Esophagus muscularis mucosa (tissue), 4 donors: ENCODE measurements at regions not wholly inside any gene's neighbourhood (a gene's known extent, or its start where the extent isn't known, plus 50 kb on each side); places are given as distances from the start of the nearest gene placed in this dataset.

Experiments used
- DNase-seq: peaks from one replicate; pipeline ENCODE4 v3.0.0-alpha.2; 2017; ENCODE audit errors: extremely low spot score
- H3K27ac ChIP-seq, 4 donors: fragments of 200-600 bp; sonication (generic); replicated peaks in 1 of 4; 1 replicate in 3 of 4; 2 replicates in 1 of 4; pipeline ENCODE4 v1.5.1; 2016 to 2019; ENCODE audit warnings: mild to moderate bottlenecking in 1 of 4
- H3K27me3 ChIP-seq, 4 donors: fragments of 200-600 bp; sonication (generic); one replicate each; pipeline versions ENCODE4 v1.5.1 to v1.6.0; 2016 to 2019
- H3K36me3 ChIP-seq, 4 donors: fragments of 200-600 bp; sonication (generic); one replicate each; pipeline ENCODE4 v1.5.1; 2016 to 2019
- H3K4me1 ChIP-seq, 4 donors: fragments of 200-600 bp; sonication (generic); one replicate each; pipeline ENCODE4 v1.5.1; 2016 to 2019
- H3K4me3 ChIP-seq, 4 donors: fragments of 200-600 bp; sonication (generic); 1 replicate in 2 of 4; 2 replicates in 2 of 4; pipeline ENCODE4 v1.5.1; 2016 to 2019; ENCODE audit warnings: mild to moderate bottlenecking in 4 of 4, moderate library complexity in 1 of 4
- H3K9me3 ChIP-seq, 4 donors: fragments of 200-600 bp; sonication (generic); 1 replicate in 3 of 4; 2 replicates in 1 of 4; pipeline ENCODE4 v1.5.1; 2016 to 2019
- CTCF ChIP-seq, 3 experiments: fragments of 200-600 bp in 2 of 3; fragments of 450-650 bp in 1 of 3; sonication (generic) in 2 of 3; IDR thresholded peaks; one replicate each; pipeline ENCODE4 v1.5.1; 2017 to 2019; ENCODE audit warnings: antibody characterized with exemption in 3 of 3, mild to moderate bottlenecking in 2 of 3, moderate library complexity in 1 of 3
- EP300 ChIP-seq: sonication (generic); formaldehyde crosslinking; IDR thresholded peaks from one replicate; pipeline ENCODE4 v1.6.1; 2017; ENCODE audit warnings: antibody characterized with exemption
- POLR2A ChIP-seq: fragments of 450-650 bp; IDR thresholded peaks from one replicate; pipeline ENCODE4 v1.6.1; 2017; ENCODE audit warnings: antibody characterized with exemption, moderate library complexity, mild to moderate bottlenecking, low read depth
- POLR2AphosphoS5 ChIP-seq, 2 donors: sonication (generic); formaldehyde crosslinking; IDR thresholded peaks; one replicate each; pipeline ENCODE4 v1.6.1; 2017; ENCODE audit warnings: antibody characterized with exemption in 2 of 2
- WGBS: methylation state at CpG from one replicate; pipeline ENCODE4 v1.1.5; 2018; 5-methylcytosine and 5-hydroxymethylcytosine counted together
- intact Hi-C: fragments of 100-400 bp; cut with DNase I; formaldehyde crosslinking; loops from one replicate; pipeline ENCODE4 v1.15.1; 2023

GRCh38 chr12:30826276-30826675 is 71.5 kb upstream of the CAPRIN2 start:
- intact Hi-C loops = no loop called here
- TF ChIP-seq POLR2AphosphoS5 (IDR thresholded peaks at IDR 0.05) = no peak
- TF ChIP-seq EP300 = no peak
- no peak for TF ChIP-seq POLR2A
- no peak for TF ChIP-seq CTCF (IDR thresholded peaks at IDR 0.05)

GRCh38 chr12:30825341-30825740 is 70.6 kb upstream of the CAPRIN2 start:
- DNase-seq = peak; percentile 77
- H3K27me3 ChIP-seq = no peaks in the 10 kb centered on the region
- H3K9me3 ChIP-seq = no peaks in the 10 kb centered on the region
- H3K36me3 ChIP-seq = no peaks in the 10 kb centered on the region
- no peak for TF ChIP-seq CTCF (IDR thresholded peaks at IDR 0.05)
- no peak for TF ChIP-seq EP300
- TF ChIP-seq POLR2AphosphoS5 (IDR thresholded peaks at IDR 0.05) = no peak
- no peak for TF ChIP-seq POLR2A
- H3K4me3 ChIP-seq = no peak overlapping the region
- peaks cover 11 to 18% (median 17%) of the 10 kb centered on the region in 4 donors for H3K4me1 ChIP-seq
- intact Hi-C loops = no loop called here
- no peak overlapping the region for H3K27ac ChIP-seq
- 72% methylated on average over 4 of the region's 4 CpGs for WGBS

More at GRCh38 chr12:30826276-30826675, 71.5 kb upstream of the CAPRIN2 start:
- no peaks in the 10 kb centered on the region for H3K36me3 ChIP-seq
- H3K4me3 ChIP-seq = no peak overlapping the region
- peaks cover 11 to 18% (median 17%) of the 10 kb centered on the region in 4 donors for H3K4me1 ChIP-seq
- WGBS = 89% methylated on average over 8 of the region's 8 CpGs
- DNase-seq = no peak
- no peak overlapping the region for H3K27ac ChIP-seq
- H3K27me3 ChIP-seq = no peaks in the 10 kb centered on the region
- no peaks in the 10 kb centered on the region for H3K9me3 ChIP-seq

GRCh38 chr12:30824311-30824710 is 69.6 kb upstream of the CAPRIN2 start:
- Histone ChIP-seq H3K27me3 (peaks cover 0 to 9% (median 0%) of the 10 kb centered on the region in 4 donors), H3K27ac (no peak overlapping the region), H3K4me1 (peaks cover 11 to 18% (median 17%) of the 10 kb centered on the region in 4 donors), H3K36me3 (no peaks in the 10 kb centered on the region), H3K4me3 (no peak overlapping the region), H3K9me3 (no peaks in the 10 kb centered on the region)
- WGBS = 91% methylated on average over 5 of the region's 5 CpGs
- intact Hi-C loops = no loop called here
- peak; percentile 19 for DNase-seq
- no peak for TF ChIP-seq POLR2AphosphoS5 (IDR thresholded peaks at IDR 0.05)
- no peak for TF ChIP-seq EP300
- no peak for TF ChIP-seq POLR2A
- TF ChIP-seq CTCF (IDR thresholded peaks at IDR 0.05) = no peak

GRCh38 chr12:30823764-30824163 is 69.0 kb upstream of the CAPRIN2 start:
- TF ChIP-seq EP300 = no peak
- no peak for TF ChIP-seq CTCF (IDR thresholded peaks at IDR 0.05)
- TF ChIP-seq POLR2AphosphoS5 (IDR thresholded peaks at IDR 0.05) = no peak
- TF ChIP-seq POLR2A = no peak
- Histone ChIP-seq H3K4me3 (no peak overlapping the region), H3K36me3 (no peaks in the 10 kb centered on the region), H3K27me3 (peaks cover 0 to 13% (median 0%) of the 10 kb centered on the region in 4 donors), H3K27ac (no peak overlapping the region), H3K9me3 (no peaks in the 10 kb centered on the region), H3K4me1 (peaks cover 11 to 18% (median 17%) of the 10 kb centered on the region in 4 donors)
- intact Hi-C loops = no loop called here
- 96% methylated on average over 12 of the region's 13 CpGs for WGBS
- no peak for DNase-seq

- H3K36me3 ChIP-seq = no peaks in the 10 kb centered on the region
- 72% methylated on average over 22 of the region's 32 CpGs for WGBS
- no peaks in the 10 kb centered on the region for H3K9me3 ChIP-seq
- peaks cover 0 to 19% (median 0%) of the 10 kb centered on the region in 4 donors for H3K27me3 ChIP-seq
- H3K4me3 ChIP-seq = peak overlapping the region; percentile 49 to 65 (median 54)
- peaks cover 11 to 18% (median 17%) of the 10 kb centered on the region in 4 donors for H3K4me1 ChIP-seq
- intact Hi-C loops = no loop called here
- no peak for TF ChIP-seq POLR2AphosphoS5 (IDR thresholded peaks at IDR 0.05)
- TF ChIP-seq CTCF (IDR thresholded peaks at IDR 0.05) = peak in 1 of 3 experiments; percentile 45
- no peak for TF ChIP-seq POLR2A
- peak overlapping the region; percentile 62 to 72 (median 66) for H3K27ac ChIP-seq
- DNase-seq = no peak
Observed at GRCh38 chr12:30823156-30823699, 68.5 kb upstream of the CAPRIN2 start.
